ENCODE measurements at regions not wholly inside any gene's neighbourhood (a gene's known extent, or its start where the extent isn't known, plus 50 kb on each side); places are given as distances from the start of the nearest gene placed in this dataset.

- DNase-seq, result no peak
- in situ Hi-C loops (cut with HindIII; ENCODE audit: low pct_ligation_motif_present, low pct_unique_long_range_greater_than_20kb, low sequenced_read_pairs), result no loop called here
These were observed 93.5 kb downstream of the C1orf94 start for GRCh38 chr1:34270181-34270580.

GRCh38 chr1:34272152-34272551 is 95.4 kb downstream of the C1orf94 start:
- in situ Hi-C loops (cut with HindIII; ENCODE audit: low pct_ligation_motif_present, low pct_unique_long_range_greater_than_20kb, low sequenced_read_pairs), result no loop called here

GRCh38 chr1:34275150-34275549 is 98.4 kb downstream of the C1orf94 start:
- in situ Hi-C loops (cut with HindIII; ENCODE audit: low pct_ligation_motif_present, low pct_unique_long_range_greater_than_20kb, low sequenced_read_pairs), result no loop called here
- DNase-seq, result no peak

More at GRCh38 chr1:34272152-34272551, 95.4 kb downstream of the C1orf94 start:
- DNase-seq, result no peak

DNA sequence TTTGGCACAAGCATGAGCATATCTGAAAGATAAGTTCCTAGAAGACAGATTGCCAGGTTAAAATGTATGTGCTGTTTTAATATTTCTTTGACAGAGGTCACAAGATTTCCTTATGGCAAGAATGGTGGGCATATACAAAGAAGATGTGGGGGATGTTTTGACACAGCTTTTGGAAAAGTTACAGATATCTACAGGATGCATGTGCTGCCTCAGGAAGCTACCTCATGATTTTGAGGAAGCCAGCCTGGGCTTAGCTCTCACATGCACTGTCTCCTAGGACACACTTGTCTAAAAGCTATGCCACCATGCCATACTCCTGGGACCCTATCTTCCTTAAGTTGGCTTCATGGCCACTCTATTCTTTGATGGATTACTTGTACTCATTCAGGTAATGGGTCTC is 99.9 kb downstream of the C1orf94 start:
- no peak for DNase-seq
- in situ Hi-C loops (cut with HindIII; ENCODE audit: low pct_ligation_motif_present, low pct_unique_long_range_greater_than_20kb, low sequenced_read_pairs), result no loop called here

- in situ Hi-C loops (cut with HindIII; ENCODE audit: low pct_ligation_motif_present, low pct_unique_long_range_greater_than_20kb, low sequenced_read_pairs), result no loop called here
- DNase-seq, result no peak
These were observed 100.4 kb downstream of the C1orf94 start for GRCh38 chr1:34277150-34277549.

GRCh38 chr1:34278211-34278610 is 101.5 kb downstream of the C1orf94 start:
- in situ Hi-C loops (cut with HindIII; ENCODE audit: low pct_ligation_motif_present, low pct_unique_long_range_greater_than_20kb, low sequenced_read_pairs), result no loop called here
- DNase-seq, result no peak

DNA sequence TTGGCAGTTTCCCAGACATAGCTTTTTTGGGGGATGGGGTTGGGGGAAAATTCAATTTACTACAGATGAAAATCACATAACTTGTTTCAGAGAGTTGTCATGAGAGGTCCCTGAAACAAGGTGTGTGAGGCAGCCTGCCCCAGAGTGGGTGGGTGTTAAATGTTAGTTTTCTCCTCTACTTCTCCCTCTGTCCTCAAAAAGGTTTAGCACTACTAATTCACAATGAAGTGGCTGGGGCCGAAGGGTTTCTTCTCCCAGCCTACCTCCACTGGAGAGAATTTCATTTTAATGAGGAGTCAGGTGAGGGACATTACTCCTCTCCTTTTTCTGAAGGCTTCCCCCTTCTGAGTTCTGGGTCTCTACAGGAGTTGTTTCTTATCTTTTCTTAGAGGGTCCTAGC is 103.3 kb downstream of the C1orf94 start:
- in situ Hi-C loops (cut with HindIII; ENCODE audit: low pct_ligation_motif_present, low pct_unique_long_range_greater_than_20kb, low sequenced_read_pairs), result no loop called here
- no peak for DNase-seq

DNA sequence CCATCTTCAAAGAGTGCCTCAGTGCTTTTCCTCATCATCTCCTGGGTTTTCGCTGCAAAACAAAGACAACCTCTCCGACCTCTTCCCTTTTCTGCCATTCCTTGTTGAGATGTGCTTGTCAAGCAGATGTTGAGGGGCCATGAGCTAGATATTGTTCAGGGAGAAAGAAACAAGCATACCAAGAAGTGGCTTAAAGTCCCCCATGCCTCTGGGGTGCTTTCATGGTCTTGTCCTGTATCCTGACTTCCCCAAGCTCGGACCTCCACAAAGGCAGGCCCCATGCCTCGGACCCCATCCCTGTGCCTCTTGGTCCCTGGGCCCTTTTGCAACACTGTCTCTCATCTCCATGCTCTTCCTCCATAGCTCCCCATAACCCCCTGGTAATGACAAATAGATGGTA is 103.8 kb downstream of the C1orf94 start:
- in situ Hi-C loops (cut with HindIII; ENCODE audit: low pct_ligation_motif_present, low pct_unique_long_range_greater_than_20kb, low sequenced_read_pairs), result no loop called here
- DNase-seq, result no peak

DNA sequence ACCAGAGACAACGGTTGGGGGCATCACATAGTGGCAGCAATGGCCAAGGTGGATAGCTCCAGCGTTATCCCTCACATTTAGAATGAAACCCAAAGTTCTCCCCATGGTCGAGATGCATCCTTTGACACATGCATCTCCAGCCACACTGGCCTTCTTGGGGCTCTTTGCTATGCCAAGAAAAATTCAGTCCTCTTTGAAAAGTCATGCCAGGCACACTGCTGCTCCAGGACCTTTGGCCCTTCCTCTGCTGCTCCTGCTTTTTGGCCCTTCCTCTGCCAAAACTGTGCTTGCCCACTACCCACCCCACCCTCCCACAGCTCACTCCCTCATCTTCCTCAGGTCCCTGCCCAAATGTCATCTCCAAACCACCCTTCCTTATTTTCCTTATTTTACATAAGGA is 106.4 kb downstream of the C1orf94 start:
- in situ Hi-C loops (cut with HindIII; ENCODE audit: low pct_ligation_motif_present, low pct_unique_long_range_greater_than_20kb, low sequenced_read_pairs), result no loop called here
- no peak for DNase-seq

- DNase-seq, result no peak
- in situ Hi-C loops (cut with HindIII; ENCODE audit: low pct_ligation_motif_present, low pct_unique_long_range_greater_than_20kb, low sequenced_read_pairs), result no loop called here
These were observed 109.8 kb downstream of the C1orf94 start for GRCh38 chr1:34286511-34286910.

DNA sequence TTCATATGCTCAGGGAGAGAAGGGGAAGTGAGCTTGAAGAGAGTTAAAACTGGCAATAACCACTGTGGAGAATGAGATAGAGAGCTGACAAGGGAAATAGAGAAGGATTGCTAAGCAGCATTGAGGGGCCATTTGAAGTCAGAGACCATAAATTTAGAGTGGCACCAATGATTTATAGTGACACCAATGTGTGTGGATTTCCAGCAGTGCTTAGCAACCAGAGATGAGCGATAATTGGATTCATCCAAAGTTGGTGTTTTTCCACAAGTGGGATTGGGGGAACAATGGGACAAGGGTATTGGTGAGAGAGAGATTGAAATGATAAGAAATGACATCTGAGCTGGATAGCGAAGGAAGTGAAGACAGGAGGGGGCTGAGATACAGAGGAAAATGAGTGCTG is 114.1 kb downstream of the C1orf94 start:
- in situ Hi-C loops (cut with HindIII; ENCODE audit: low pct_ligation_motif_present, low pct_unique_long_range_greater_than_20kb, low sequenced_read_pairs), result no loop called here
- no peak for DNase-seq

- in situ Hi-C loops (cut with HindIII; ENCODE audit: low pct_ligation_motif_present, low pct_unique_long_range_greater_than_20kb, low sequenced_read_pairs), result no loop called here
These were observed 115.8 kb downstream of the C1orf94 start for GRCh38 chr1:34292472-34292871.

GRCh38 chr1:34296059-34296458 is 119.4 kb downstream of the C1orf94 start:
- DNase-seq, result no peak
- in situ Hi-C loops (cut with HindIII; ENCODE audit: low pct_ligation_motif_present, low pct_unique_long_range_greater_than_20kb, low sequenced_read_pairs), result no loop called here

More at GRCh38 chr1:34292472-34292871, 115.8 kb downstream of the C1orf94 start:
- no peak for DNase-seq

DNA sequence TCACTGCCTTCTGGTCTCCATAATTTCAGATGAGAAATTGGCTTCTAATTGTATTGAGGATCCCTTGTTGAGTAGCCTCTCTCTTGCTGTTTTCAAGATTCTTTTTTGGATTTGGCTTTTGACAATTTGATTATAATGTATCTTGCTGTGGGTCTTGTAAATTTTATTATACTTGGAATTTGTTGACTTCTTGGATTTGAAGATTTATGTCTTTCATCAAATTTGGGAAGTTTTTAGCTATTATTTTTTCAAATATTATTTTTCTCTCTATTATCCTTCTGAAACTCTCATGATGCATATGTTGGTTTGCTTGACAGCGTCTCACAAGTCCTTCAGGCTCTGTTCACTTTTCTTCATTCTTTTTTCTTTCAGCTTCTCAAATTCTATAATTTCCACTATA is 126.1 kb downstream of the C1orf94 start:
- in situ Hi-C loops (cut with HindIII; ENCODE audit: low pct_ligation_motif_present, low pct_unique_long_range_greater_than_20kb, low sequenced_read_pairs), result no loop called here
- no peak for DNase-seq

DNA sequence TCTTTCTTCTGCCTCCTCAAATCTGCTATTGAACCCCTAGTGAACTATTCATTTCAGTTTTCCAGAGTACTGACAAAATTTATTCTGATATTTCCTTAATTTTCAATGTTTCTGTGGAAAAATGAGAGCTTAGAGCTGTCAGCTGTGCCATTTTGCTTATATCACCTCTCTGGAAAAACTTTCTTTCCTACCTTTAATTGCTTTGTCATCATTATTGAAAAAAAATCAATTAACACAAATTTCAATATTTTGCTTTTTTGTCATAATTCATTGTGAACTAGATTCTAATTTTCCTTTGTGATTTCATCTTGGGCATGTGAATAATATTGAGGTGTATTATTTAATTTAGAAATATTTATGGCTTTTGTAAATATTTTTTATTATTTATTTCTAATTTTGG is 126.5 kb downstream of the C1orf94 start:
- in situ Hi-C loops (cut with HindIII; ENCODE audit: low pct_ligation_motif_present, low pct_unique_long_range_greater_than_20kb, low sequenced_read_pairs), result no loop called here
- DNase-seq, result no peak

DNA sequence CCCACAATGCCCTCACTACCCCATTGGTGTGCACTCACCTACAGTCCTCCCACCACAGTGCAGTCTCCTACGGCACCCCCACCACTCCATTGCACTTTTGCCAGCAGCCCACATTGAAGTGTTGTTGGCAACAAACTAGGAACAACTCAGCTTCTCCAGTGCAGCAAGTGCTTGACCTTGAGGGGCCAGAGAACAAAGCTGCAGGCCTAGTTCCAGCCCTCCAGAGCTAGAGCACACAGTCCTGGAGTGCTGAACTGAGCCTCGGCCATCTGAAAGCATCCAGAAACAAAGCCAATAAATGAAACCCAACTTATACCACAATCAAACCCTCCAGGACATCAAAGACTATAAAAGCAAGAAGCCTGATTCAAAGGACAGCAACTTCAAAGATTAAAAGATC is 129.9 kb downstream of the C1orf94 start:
- in situ Hi-C loops (cut with HindIII; ENCODE audit: low pct_ligation_motif_present, low pct_unique_long_range_greater_than_20kb, low sequenced_read_pairs), result no loop called here
- DNase-seq, result no peak

GRCh38 chr1:34312359-34312758 is 135.7 kb downstream of the C1orf94 start:
- in situ Hi-C loops (cut with HindIII; ENCODE audit: low pct_ligation_motif_present, low pct_unique_long_range_greater_than_20kb, low sequenced_read_pairs), result no loop called here
- DNase-seq, result no peak

DNA sequence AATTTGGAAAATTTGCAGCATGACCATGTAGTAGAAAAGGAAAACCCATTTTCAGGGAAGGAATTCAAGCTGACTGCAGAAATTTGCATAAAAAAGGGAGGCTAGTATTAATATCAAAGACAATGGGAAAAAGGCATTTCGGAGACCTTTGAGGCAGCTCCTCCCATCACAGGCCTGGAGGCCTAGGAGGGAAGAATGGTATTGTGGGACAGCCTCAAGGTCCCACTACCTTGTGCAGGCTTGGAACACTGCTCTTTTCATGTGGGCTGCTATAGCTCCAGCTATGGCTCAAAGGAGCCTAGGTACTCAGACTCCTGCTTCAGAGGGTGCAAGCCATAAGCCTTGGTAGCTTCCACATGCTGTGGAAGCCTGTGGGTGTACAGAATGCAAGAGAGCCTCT is 139.3 kb downstream of the C1orf94 start:
- DNase-seq, result no peak
- in situ Hi-C loops (cut with HindIII; ENCODE audit: low pct_ligation_motif_present, low pct_unique_long_range_greater_than_20kb, low sequenced_read_pairs), result no loop called here

GRCh38 chr1:34316773-34317172 is 140.1 kb downstream of the C1orf94 start:
- no peak for DNase-seq
- in situ Hi-C loops (cut with HindIII; ENCODE audit: low pct_ligation_motif_present, low pct_unique_long_range_greater_than_20kb, low sequenced_read_pairs), result no loop called here

DNA sequence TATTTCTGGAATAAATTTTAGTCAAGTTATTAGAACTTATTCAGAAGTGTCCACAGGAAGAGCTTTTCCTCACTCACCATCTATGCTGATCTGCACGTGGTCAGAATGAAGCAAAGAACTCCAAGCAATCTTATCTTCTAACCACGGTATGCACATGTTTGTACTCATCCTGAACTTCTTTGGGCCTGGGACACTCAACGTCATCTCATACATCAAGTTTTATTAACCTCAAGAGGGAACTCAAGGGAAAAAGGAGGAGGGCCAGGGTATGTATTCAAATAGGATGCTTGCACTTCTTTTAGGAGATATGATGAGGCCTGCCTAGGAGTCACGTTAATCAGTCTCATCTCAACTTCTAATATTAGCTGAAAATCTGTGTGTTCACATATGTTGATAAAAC is 142.5 kb downstream of the C1orf94 start:
- DNase-seq, result no peak
- in situ Hi-C loops (cut with HindIII; ENCODE audit: low pct_ligation_motif_present, low pct_unique_long_range_greater_than_20kb, low sequenced_read_pairs), result no loop called here

DNA sequence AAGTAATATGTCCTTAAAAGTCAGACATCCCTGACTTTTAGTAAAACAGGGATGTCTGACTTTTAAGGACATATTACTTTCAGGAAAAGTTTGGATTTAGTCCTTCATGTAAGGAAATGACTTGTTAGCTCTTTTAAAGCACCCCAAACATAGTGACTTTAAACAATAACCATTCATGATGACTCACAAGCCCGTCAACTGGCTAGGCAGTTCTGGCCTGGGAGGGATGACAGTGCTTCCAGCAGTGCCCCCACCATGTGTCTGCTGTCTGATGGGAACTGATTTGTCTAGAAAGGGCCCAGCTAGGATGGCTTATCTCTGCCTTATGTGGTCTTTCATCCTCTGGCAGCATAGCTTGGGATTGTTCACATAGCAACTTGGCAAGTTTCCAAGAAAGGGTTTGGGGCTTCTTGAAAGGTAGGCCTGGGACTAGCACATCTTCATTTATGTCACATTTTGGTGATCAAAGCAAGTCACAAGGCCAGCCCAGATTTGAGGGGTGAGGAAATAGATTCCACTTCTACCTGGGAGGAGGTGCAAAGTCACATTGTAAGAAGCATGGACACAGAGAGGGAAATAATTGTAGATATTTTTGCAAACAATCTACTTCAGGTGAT is 143.5 kb downstream of the C1orf94 start:
- no peak for DNase-seq
- in situ Hi-C loops (cut with HindIII; ENCODE audit: low pct_ligation_motif_present, low pct_unique_long_range_greater_than_20kb, low sequenced_read_pairs), result no loop called here

Data from ACHN (cell line).